GM12865 (cell line): ENCODE measurements at regions not wholly inside any gene's neighbourhood (a gene's known extent, or its start where the extent isn't known, plus 50 kb on each side); places are given as distances from the start of the nearest gene placed in this dataset.

Source experiments
- DNase-seq: peaks from one replicate; pipeline ENCODE4 v3.0.0; 2010; ENCODE audit warnings: low read depth
- H3K4me3 ChIP-seq: 2 replicates; pipeline ENCODE4 v1.5.1; 2011; ENCODE audit warnings: mild to moderate bottlenecking, low read depth, low read length, control low read depth
- CTCF ChIP-seq: IDR thresholded peaks from 2 replicates; pipeline ENCODE4 v1.5.1; 2011; ENCODE audit warnings: low read length, control low read depth, low read depth, inconsistent platforms; ENCODE audit not compliant: insufficient read depth; ENCODE audit errors: missing control alignments

DNA sequence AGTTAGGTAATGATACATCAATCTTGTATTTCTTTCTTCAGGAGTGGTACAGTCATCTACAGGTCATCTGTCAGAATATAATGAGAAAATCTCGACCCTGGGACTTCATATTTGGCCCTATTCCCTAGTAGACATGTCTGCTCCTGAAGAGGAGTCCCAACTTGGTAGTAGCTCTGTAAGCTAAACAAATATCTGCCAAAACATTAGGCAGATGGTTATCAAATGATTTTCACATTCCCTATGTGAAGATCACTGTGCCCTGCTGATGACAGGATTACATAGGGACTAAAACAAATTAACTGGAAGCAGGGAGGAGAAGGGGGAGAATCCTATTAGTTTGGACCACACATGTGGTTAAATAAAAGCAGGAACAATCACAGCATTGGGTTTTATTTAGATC, 138.6 kb upstream of the NFIB start:
- no peak for TF ChIP-seq CTCF
- H3K4me3 ChIP-seq, result no peak overlapping the region
- no peak for DNase-seq

- H3K4me3 ChIP-seq, result no peak overlapping the region
- peak; percentile 32 for DNase-seq
- TF ChIP-seq CTCF, result no peak
These were observed 138.0 kb upstream of the NFIB start for GRCh38 chr9:14451949-14452348.

- no peak for TF ChIP-seq CTCF
- no peak overlapping the region for H3K4me3 ChIP-seq
- DNase-seq, result no peak
These were observed 133.2 kb upstream of the NFIB start for GRCh38 chr9:14447103-14447502.

DNA sequence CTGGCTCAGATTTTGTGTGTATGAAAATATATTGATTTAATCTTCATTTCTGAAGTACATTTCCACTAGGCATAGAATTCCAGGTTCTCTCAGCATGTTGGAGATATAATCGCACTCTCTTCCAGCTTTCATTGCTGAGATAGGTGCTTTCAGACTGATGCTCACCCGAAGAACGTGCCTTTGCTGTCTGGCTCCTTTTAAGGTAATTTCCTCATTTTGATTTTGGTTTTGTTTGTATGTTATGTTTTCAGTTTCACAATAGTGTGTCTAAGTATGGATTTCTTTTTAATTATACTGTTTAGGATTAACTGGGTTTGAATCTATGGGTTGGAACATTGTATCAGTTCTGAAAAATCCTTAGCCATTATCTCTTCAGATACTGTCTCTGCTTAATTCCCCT, 132.0 kb upstream of the NFIB start:
- H3K4me3 ChIP-seq, result no peak overlapping the region
- TF ChIP-seq CTCF, result no peak
- DNase-seq, result no peak

GRCh38 chr9:14442956-14443355, 129.0 kb upstream of the NFIB start:
- no peak for TF ChIP-seq CTCF
- H3K4me3 ChIP-seq, result no peak overlapping the region
- no peak for DNase-seq

- TF ChIP-seq CTCF, result peak; percentile 41
- peak; percentile 54 for DNase-seq
- H3K4me3 ChIP-seq, result no peak overlapping the region
These were observed 128.2 kb upstream of the NFIB start for GRCh38 chr9:14441976-14442651.

DNA sequence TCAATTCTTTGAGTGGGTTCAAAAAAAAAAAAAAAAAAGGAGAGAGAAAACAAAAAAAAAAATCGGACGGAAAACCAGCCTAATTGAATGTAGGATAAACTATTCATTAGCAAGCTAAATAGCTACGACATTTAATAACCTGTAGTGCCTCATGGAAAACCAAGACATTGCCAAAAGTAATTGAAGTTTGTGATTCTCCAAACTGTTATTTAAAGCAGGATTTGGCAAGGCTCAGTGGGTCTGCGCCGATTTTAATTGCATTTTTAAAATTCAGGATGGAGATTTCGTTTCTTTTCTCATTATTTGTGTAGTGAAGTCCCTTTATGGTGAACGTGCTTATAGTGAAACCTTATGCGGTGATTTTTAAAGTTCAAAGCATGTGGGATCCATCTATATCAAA, 127.2 kb upstream of the NFIB start:
- DNase-seq, result no peak
- no peak overlapping the region for H3K4me3 ChIP-seq
- no peak for TF ChIP-seq CTCF
